Occipital lobe (tissue), 1 donor: ENCODE measurements at regions not wholly inside any gene's neighbourhood (a gene's known extent, or its start where the extent isn't known, plus 50 kb on each side); places are given as distances from the start of the nearest gene placed in this dataset.

Experiments
- DNase-seq: peaks from one replicate; lab custom pipeline; 2025; lab: John Stamatoyannopoulos, UW

- no peak for DNase-seq
Observed at GRCh38 chr2:60296219-60296955, 257.1 kb downstream of the BCL11A start.

- no peak for DNase-seq
Observed at GRCh38 chr2:60295636-60295962, 257.9 kb downstream of the BCL11A start.

- no peak for DNase-seq
Observed at GRCh38 chr2:60294901-60295635, 258.4 kb downstream of the BCL11A start.

DNA sequence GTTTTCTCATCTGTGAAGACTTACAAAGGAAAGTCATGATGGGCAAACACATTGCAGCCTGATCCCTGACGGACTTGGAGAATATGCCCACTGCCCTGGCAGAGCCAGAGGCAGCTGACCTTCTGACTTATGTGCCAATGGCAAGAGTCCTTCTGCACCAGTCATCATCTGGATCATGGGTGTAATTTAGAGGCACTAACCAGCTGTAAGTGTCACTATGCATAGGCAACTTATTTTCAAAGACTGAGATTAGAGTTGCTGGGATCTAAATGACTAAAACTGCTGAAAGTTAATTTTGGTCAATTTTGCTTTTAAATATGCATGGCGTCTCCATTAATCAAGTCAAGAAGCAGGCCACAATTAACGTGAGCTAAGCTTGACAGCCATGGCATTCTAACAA, 261.2 kb downstream of the BCL11A start:
- no peak for DNase-seq

DNA sequence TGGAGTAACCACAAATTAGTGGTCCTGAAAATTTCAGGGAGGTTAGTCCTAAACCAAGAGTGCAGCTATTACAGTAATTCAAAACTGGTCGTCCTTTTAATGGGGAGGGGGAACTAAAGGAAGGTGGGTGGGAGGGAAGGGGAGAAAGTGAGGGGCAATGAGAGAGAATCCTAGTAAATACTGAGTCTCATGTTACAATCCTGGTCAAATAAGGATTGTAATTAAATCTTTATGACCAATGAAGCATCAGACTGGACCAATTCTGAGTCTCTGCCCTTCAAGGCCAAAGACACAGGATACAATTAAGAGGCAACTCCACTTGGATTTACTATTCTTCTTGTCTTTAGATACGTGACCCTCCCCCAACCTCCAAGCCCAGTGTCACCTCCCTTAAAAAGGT, 262.9 kb downstream of the BCL11A start:
- no peak for DNase-seq

- no peak for DNase-seq
Observed at GRCh38 chr2:60285626-60286316, 267.7 kb downstream of the BCL11A start.

DNA sequence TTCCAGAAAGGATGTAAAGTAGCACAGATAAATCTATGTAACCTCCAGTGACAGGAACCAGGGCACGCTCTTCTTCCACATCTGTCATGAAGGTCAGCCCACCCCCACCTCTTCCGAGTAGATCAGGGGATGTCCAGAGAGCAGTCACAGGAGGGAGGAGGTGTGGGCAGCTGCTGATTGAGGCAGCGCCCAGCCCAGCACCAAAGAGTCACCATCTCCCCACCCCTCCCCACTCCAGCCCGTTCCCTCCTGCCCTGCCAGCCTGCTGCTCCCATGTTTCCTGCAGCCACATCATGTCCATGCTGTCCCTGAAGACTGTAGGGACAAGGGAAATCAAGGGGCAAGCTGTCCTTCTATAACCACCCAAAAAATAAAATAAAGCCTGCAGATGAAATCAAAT, 269.8 kb downstream of the BCL11A start:
- DNase-seq, result no peak

DNA sequence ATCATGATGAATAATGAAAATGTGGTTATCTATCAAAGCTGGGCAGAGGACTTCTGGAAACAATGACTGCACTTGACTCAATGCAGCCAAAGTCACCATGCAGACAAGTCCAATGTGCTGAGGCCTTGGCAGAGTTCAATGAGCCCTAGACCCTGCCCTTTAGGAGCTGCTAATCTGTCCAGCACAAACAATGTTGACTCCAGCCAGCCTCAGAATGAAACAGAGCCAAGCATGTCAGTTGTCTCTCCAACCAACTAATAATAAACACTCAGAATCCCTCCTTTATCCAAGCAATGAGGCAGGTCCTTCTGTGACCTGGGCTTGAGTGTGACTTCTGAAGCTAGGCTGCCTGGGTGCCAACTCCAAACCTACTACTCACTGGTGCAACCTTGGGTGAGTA, 270.6 kb downstream of the BCL11A start:
- DNase-seq, result no peak

DNA sequence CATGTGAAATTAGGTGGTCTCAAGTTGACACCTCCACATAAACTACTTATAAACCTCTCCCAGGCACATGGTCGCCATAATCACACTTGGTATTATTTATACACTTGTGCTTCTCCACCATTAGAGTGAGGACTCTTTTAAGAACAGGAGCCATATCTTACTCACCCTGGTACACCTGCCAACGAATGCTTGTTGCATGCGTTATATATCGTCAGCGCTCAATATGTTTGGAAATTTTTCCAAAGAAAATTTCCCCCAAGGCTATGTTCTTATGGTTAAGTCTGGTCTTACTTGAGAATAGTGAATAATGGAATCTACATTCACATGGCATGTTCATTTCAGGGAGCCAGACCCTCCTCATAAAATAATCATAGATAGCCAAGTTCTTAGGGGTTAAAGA, 271.7 kb downstream of the BCL11A start:
- DNase-seq, result no peak

DNA sequence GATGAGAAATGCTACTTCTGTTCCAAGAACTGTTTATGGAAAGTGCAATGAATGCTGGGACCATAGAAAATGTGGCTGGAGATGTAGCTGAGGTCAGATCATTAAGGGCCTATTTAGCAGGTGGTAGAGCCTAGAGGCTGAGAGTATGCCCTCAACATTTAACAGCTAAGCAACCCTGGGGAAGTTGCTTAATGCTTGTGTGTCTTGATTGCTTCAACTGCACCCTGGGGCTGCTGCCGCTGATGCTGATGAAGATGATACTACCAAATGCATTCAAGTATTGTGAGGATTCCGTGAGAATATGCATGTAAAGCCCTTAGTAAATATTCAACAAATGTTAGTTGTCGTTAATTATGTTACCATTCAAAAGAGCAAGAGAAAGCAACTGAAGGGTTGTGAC, 273.2 kb downstream of the BCL11A start:
- DNase-seq, result no peak

DNA sequence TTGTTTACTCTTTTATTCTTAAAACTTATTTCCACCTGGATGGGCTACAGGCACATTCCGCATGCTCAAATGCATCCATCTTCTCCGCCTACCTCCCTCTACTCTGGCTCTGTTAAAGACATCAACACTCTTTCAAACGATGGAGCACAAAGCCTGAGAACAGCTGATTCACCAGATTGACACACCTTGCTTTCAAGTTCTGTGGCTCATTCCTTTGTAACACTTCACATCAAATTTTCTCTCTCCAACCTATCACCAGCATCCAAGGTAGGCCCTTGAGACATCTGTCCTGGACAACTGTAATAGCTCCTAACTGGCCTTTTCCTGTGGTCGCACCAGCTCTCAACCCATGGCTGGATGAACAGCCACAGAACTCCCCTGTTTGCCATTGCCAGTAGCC, 274.5 kb downstream of the BCL11A start:
- no peak for DNase-seq

DNA sequence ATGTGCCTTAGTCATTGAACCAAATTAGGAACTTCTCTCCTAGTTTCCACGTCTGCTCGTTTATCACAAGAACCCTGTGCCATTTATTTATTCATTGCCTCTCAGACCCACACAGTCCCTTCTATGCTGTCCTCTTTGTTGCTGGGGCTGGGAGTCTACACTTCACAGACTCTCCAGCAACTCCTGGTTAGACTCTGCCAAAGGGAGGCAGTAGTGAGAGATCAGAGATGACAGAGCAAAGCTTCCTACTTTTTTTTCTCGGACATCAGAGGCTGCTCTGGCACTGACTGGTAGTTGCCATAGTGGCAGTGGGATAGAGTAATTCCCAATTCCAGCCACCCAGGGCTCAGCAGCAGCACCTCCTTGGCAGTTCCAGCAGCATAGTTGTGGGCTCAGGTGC, 277.5 kb downstream of the BCL11A start:
- no peak for DNase-seq

GRCh38 chr2:60273836-60274235, 279.6 kb downstream of the BCL11A start:
- no peak for DNase-seq

- DNase-seq, result no peak
Observed at GRCh38 chr2:60271713-60272112, 281.7 kb downstream of the BCL11A start.

GRCh38 chr2:60271131-60271530, 282.3 kb downstream of the BCL11A start:
- no peak for DNase-seq

- DNase-seq, result no peak
Observed at GRCh38 chr2:60268661-60269060, 284.8 kb downstream of the BCL11A start.

GRCh38 chr2:60268032-60268431, 285.4 kb downstream of the BCL11A start:
- no peak for DNase-seq

DNA sequence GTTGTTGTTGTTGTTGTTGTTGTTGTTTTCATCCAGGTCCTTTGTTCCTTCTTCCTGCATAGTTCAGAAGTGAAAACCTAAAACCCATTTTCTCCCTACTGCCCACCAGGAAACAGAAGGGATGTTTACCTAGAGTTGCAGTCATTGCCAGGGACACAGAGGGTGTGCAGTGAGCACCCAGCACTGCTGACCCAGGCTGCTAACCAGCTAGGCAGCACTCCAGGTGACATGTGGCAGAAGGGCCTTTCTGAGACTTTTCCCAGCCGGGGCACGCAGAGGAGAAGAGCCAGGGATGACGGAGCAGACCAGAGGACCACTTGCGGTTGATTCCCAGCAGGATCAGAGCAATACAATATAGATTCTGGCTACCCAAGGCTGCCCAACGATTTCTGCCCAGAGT, 286.3 kb downstream of the BCL11A start:
- no peak for DNase-seq

- no peak for DNase-seq
Observed at GRCh38 chr2:60262178-60262577, 291.3 kb downstream of the BCL11A start.

DNA sequence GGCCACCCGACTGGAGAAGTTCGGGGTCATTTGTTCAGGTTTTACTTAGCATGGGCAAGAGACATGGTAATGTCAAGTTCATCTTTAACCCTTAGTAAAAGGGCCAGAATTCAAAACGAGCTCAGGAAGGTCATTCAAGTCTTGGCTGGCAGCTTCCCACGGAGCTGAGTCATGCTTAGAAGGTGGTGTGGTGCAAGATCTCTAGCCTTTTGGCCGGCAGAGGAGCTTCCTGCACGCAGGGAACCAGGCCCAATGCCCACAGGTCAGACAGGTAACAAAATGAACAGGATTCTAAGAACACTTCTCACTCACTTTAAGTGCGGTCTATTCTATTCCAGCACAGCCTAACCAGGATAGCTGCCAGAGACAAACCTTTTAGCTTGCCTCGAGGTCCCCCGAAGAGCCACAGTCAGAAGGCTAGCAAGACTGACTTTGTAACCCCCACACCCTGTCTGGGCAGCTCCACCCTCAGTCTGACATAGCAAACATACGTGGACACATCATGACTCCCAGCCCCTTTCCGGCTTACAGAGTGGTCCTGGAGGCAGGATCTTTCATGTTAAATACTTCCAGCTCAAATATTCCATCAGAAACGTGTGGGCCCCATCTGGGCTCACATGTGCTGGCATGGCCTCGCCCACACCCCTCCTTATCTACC, 292.7 kb downstream of the BCL11A start:
- DNase-seq, result no peak

- no peak for DNase-seq
Observed at GRCh38 chr2:60259781-60260180, 293.7 kb downstream of the BCL11A start.

DNA sequence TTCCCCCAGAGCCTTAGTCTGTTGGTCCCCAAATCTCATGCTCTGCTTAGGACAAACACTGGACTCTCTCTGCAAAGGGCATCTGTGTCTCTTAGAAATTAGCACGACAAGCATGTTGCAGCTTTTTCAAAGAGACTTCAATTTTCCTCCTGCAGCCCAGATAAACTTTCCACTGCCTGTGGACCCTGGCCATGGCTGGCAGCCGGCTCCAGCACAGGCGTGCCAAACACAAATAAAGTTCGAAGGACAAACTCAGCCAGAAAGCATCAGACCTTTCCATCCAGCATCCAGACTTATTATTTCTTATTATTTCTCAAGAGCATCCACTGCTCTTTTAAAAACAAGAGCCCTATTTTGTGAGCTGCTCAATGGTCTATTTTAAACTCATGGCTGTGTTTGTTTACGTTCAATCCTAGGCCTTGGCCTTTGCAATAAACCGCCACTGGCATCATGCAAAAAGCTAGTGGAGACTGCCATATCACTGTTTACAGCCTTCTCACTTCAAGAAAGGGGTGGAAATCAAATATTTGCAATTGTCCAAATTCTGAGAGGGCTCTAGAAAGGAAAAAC, 300.8 kb downstream of the BCL11A start:
- DNase-seq, result no peak
